HG03280 (cell line): ENCODE measurements at regions not wholly inside any gene's neighbourhood (a gene's known extent, or its start where the extent isn't known, plus 50 kb on each side); places are given as distances from the start of the nearest gene placed in this dataset.

Experiments used
- ATAC-seq: cut with Tn5 transposase; IDR thresholded peaks from one replicate; pipeline ENCODE4 v1.9.1; 2021; ENCODE audit warnings: mild to moderate bottlenecking, moderate library complexity; ENCODE audit not compliant: unreplicated experiment

DNA sequence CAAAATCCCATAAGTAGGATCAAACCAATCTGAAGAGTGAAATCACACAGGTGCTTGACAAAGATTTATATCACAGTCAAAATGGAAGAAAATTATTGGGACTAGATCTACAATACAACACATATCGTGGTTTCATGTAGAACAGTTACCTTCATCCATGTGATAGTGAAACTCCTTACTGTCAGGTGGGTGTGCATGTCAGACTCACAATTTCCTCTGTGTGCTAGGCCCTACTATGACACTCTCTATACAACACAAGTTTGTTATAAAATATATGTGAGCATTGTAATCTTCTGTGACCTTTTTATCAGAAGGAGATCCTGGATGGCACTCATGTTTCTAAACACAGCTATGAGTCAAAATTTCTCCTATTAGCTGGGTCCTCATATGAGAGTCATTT is 947.0 kb upstream of the TSPY4 start:
- ATAC-seq, result no peak

- no peak for ATAC-seq
These were observed 944.0 kb upstream of the TSPY4 start for GRCh38 chrY:8393246-8393645.

DNA sequence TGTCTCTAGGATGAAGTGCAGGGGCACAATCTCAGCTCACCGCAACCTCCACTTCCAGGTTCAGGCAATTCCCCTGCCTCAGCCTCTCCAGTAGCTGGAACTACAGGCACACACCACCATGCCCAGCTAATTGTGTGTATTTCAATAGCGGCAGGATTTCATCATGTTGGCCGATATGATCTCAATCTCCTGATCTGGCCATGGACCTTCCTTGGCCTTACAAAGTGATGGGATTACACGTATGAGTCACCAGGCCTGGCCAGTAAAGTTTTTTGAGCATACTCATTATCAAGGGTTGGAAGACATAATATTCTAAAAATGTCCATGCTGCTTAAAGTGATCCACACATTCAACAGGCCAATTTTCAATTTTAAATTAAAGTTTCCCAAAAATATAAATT is 914.4 kb upstream of the TSPY4 start:
- no peak for ATAC-seq

DNA sequence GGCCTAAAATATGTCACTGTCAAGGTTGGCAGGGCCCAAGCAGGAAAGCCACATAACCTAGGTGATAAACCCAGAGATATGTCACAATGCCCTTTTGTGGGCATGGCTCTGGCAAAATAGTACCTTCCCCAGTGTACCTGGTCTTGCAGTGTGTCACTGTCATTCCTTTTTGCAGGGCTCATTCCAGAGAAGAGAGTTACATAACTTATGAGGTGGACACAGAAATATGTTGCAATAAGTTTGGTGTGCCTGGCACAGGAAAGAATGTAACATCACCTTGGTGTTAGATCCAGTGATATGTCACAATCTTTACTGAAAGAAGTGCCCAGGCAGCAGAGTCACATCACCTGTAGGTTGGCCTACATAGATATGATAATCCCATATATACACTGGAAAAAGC is 910.8 kb upstream of the TSPY4 start:
- no peak for ATAC-seq

DNA sequence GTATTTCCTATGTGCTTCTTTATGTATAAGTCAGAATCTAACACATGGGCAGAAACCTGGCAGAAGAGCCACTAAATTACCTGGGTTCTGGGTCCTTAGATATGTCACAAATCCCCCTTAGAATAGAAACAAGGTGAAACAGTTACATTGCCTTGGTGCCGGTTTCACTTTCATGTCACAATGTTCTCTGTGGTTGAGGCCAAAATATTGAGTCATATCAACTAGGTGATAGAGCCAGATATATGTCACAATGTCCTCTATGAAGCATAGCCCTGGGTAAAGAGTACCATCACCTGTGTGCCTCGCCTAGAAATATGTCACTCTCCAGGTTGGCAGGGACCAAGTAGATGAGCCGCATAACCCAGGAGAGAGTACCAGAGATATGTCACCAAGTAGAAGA is 899.8 kb upstream of the TSPY4 start:
- ATAC-seq, result peak; percentile 57

DNA sequence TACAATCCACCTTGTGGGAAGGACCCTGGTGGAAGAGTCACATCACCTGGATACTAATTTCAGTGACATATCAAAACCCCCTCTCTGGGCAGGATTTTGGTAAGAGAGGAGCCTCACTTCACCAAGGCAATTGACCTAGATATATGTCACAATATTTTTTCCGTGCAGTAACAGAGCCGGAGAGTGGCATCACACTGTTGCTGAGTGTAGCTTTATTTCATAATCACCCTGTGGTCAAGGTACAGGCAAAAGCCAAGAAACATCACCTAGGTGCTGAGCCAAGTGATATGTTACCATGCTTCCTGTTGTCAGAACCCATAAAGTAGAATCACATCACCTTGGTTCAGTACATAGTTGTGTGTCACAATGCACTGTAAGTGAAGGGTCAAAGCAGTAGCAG is 895.2 kb upstream of the TSPY4 start:
- ATAC-seq, result no peak

- ATAC-seq, result no peak
These were observed 884.3 kb upstream of the TSPY4 start for GRCh38 chrY:8452963-8453362.

DNA sequence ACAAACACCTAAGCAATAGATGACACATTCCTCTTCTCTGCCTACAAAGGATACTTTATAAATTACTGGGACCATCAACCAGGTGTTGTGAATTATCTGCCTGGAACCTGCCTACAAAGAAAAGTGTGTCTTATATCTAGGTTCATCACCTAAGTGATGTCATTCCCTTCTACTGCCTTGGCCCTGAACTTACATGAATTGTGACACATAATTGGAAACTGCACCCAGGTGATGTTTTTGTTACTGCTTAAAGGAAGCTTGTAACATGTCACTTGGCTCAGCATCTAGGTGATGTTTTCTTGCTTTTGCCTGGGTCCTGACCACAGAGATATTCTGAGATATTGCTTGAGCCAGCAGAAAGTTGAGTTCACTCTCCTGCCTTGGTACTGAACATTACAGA is 870.5 kb upstream of the TSPY4 start:
- ATAC-seq, result no peak

DNA sequence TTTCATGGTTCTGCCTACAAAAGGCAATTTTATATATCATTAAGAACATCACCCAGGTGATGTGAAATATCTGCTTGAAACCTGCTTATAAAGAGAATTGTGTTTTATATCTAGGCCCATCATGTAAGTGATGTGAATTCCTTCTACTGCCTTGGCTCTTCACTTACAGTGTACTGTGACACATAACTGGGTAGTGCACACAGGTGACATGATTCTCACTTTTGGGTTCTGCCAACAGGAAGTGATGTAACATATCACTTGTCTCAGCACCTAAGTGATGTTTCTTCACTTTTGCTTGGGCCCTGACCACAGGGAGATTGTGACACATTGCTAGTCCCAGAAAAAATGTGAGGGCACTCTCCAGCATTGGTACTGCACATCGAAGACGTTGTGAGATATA is 867.0 kb upstream of the TSPY4 start:
- ATAC-seq, result no peak

DNA sequence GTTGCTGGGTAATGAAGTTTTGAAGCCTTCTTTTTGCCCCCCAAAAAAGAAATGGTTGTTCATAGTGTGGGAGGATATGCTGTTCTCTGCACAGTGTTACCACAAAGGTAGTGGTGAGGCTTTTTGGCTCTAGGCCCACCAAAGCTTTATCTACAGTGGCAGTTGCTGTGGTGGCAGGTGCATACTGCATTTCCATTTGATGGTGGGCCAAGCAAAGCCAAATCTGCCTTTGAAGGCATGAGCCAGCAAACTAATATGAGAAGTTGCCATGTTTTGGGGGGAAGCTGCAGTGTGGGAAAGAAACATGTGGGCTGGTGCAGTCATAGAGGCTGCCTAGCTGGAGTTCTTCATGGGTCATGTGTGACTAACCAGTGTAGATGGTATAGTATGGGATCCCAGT is 858.1 kb upstream of the TSPY4 start:
- ATAC-seq, result no peak

- ATAC-seq, result no peak
These were observed 848.3 kb upstream of the TSPY4 start for GRCh38 chrY:8488955-8489354.

- ATAC-seq, result no peak
These were observed 847.2 kb upstream of the TSPY4 start for GRCh38 chrY:8489880-8490630.

DNA sequence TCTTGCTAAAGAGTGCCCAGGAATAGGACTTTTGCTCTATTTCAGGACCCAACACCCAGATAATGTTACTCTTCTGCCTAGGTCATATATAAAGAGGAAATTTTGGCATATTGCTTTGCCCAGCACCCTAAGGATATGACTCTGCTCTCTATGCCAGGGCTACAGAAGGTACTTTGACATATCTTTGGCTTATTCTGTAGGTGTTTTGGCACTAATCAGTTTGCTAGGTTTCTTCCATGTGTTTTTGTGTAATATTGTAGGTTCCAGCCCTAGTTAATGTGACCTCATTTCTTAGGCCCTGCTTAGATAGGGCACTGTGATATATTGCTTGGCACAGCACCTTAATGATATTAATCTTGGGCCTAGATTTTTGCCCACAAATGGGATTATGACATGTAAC is 842.9 kb upstream of the TSPY4 start:
- ATAC-seq, result no peak

GRCh38 chrY:8495243-8495642 is 842.0 kb upstream of the TSPY4 start:
- ATAC-seq, result no peak

DNA sequence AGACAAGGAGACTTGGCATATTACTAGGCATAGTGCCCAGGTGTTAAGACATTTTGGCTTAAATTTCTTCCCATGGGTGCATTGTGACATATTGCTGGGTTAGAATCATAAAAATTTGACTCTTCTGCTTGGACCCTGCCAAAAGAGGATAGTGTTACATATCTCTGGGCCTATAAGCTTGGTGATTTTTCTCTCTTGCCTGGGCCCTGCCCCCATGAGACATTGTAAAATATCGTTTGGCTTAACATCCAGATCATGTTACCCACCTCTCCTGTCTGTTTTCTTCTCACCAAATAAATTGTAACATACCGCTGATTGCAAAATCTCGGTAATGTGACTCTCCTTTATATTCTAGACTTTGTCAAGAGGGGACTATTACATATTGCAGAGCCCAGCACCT is 836.4 kb upstream of the TSPY4 start:
- no peak for ATAC-seq

GRCh38 chrY:8533468-8533867 is 803.8 kb upstream of the TSPY4 start:
- ATAC-seq, result no peak

DNA sequence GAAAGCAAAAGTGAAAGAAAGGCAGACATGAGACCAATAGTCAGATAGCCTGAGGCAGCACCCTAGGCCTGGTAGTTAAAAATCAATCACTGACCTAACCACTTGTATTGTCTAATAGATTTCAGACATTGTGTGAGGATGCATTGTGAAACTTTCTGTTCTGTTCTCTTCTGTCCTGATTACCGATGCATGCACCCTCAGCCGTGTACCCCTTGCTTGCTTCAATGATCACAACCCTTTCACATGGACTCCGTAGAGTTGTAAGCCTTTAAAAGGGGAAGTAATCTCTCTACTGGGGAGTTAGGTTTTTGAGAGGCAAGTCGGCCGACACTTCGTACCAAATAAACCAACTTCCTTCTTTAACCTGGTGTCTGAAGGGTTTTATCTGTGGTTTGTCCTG is 801.6 kb upstream of the TSPY4 start:
- ATAC-seq, result peak; percentile 97

DNA sequence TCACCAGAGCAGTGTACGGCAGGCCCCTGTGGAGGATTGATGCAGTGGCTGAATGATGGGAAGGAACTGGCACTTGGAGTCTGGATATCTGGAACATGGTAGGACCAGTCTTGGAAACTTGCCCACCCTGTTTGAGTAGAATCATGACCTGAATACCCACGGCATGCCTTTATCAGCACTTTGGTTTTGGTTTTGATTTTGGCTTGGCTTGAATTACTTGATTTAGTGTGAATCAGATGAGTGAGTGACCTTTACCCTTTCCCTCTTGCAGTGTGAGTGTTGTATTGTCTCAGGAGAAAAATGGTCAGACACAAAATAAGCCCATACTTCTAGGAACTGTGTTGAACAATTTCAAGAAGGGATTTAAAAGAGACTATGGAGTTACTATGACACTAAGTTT is 801.0 kb upstream of the TSPY4 start:
- ATAC-seq, result no peak

- no peak for ATAC-seq
These were observed 796.0 kb upstream of the TSPY4 start for GRCh38 chrY:8541306-8541705.

GRCh38 chrY:8544715-8545114 is 792.5 kb upstream of the TSPY4 start:
- no peak for ATAC-seq

- no peak for ATAC-seq
These were observed 789.3 kb upstream of the TSPY4 start for GRCh38 chrY:8547931-8548330.

DNA sequence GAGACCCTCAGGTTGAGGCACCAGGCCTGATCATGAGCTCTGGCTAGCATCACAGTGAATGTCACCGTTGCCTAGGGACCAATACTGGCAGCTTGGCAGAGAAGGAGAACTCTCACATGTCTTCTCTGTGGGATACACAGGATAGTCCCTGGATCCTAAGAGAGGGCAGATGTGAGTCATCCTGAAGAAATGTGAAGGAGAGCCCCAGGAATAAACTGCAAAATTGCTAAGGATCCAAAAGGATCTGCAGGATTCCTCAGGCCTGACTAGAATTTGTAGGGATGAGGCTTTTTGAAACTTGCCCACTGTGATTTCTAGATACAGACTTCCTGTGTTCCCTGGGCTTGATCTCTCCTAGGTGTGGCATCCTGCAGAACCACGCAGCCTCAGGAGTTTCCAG is 785.9 kb upstream of the TSPY4 start:
- no peak for ATAC-seq

DNA sequence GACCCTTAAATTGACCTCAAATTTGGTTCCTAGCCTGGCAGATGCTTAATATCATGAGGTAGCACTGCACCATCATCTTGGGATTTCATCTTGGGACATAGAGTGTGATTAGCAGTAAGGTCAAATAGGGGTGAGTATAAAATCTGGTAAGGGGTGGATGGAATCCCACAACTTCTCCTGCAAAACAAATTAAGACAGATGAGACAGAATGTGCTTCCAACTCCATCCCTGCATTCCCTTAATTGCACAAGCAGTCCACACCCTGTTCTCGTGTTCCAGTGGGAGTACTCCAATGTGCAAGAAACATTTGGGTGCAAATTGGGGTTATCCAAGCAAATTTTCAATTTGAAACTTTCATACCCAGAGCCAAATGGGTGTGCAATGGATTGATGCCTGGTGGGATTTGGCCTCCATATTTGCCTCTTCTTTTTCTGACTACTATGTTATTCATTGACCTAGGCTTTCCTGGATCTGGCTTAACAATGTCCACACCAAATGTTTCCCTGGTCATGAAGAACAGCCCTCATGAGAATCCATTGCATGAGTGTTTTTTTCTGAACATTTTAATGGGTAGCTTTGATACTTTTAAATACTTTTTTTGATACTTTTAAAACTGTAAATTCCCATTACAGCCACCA is 785.0 kb upstream of the TSPY4 start:
- no peak for ATAC-seq
